Gastroesophageal sphincter (tissue), 4 donors: ENCODE measurements at regions not wholly inside any gene's neighbourhood (a gene's known extent, or its start where the extent isn't known, plus 50 kb on each side); places are given as distances from the start of the nearest gene placed in this dataset.

Experiments
- ATAC-seq: fragments of 150-250 bp; one replicate; pipeline ENCODE4 v1.9.1; 2016; ENCODE audit warnings: mild to moderate bottlenecking, moderate library complexity
- H3K27ac ChIP-seq, 4 donors: fragments of 200-600 bp; sonication (generic) in 3 of 4; 1 replicate in 3 of 4; 2 replicates in 1 of 4; pipeline ENCODE4 v1.5.1; 2016 to 2019
- H3K27me3 ChIP-seq: fragments of 200-600 bp; sonication (generic); one replicate; pipeline ENCODE4 v1.5.1; 2019
- H3K36me3 ChIP-seq, 2 donors: fragments of 200-600 bp; sonication (generic); one replicate each; pipeline ENCODE4 v1.5.1; 2019; ENCODE audit warnings: control low read depth in 1 of 2
- H3K4me1 ChIP-seq, 3 donors: fragments of 200-600 bp; sonication (generic); 1 replicate in 2 of 3; 2 replicates in 1 of 3; pipeline ENCODE4 v1.5.1; 2016 to 2019; ENCODE audit warnings: control low read depth in 2 of 3
- H3K4me3 ChIP-seq, 2 donors: fragments of 200-600 bp; sonication (generic); one replicate each; pipeline ENCODE4 v1.5.1; 2019; ENCODE audit warnings: mild to moderate bottlenecking in 1 of 2, moderate library complexity in 1 of 2
- H3K9me3 ChIP-seq, 3 donors: fragments of 200-600 bp; sonication (generic); one replicate each; pipeline ENCODE4 v1.5.1; 2017 to 2019; ENCODE audit warnings: control low read depth in 2 of 3
- EP300 ChIP-seq: sonication (generic); formaldehyde crosslinking; IDR thresholded peaks from one replicate; pipeline ENCODE4 v1.6.1; 2017; ENCODE audit warnings: antibody characterized with exemption, mild to moderate bottlenecking
- POLR2A ChIP-seq, 2 donors: fragments of 450-650 bp; IDR thresholded peaks; one replicate each; pipeline ENCODE4 v1.6.1; 2017; ENCODE audit warnings: antibody characterized with exemption in 2 of 2, mild to moderate bottlenecking in 2 of 2, moderate library complexity in 1 of 2
- POLR2AphosphoS5 ChIP-seq: sonication (generic); formaldehyde crosslinking; IDR thresholded peaks from one replicate; pipeline ENCODE4 v1.6.1; 2017; ENCODE audit warnings: antibody characterized with exemption
- WGBS, 2 donors: methylation state at CpG; one replicate each; pipeline ENCODE4 v1.1.5; 2018; ENCODE audit warnings: low coverage in 1 of 2; 5-methylcytosine and 5-hydroxymethylcytosine counted together
- TF ChIP-seq, protein P1 (sequence below), 4 experiments: fragments of 200-600 bp in 2 of 4; fragments of 450-650 bp in 2 of 4; sonication (generic) in 1 of 4; IDR thresholded peaks; one replicate each; pipeline ENCODE4 v1.5.1; 2017 to 2019; ENCODE audit warnings: antibody characterized with exemption in 4 of 4, mild to moderate bottlenecking in 2 of 4, moderate library complexity in 2 of 4

DNA sequence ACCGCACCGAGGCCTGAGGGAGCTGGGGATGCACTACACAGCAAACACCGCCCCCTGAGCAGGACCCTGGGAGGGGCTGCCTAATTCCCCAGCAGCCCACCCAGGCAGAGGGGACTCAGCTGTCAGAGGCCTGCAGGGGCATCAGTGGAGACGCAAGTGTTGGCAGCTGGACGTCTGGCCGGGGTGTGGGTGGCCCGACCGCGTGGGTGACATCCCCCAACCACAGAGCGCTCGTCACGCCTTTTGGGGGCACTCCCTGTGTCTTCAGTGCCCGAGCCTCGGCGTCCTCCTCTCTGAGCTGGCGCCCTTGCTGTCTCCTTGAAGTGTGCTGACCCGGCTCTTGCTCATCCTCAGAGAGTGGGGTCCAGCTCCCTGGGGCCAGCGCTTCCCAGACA is 150.2 kb downstream of the BRD1 start:
- H3K27me3 ChIP-seq, result peaks cover 59% of the 10 kb centered on the region
- no CpG with 5 or more reads among the region's 18 CpGs for WGBS, 2 donors
- TF ChIP-seq POLR2AphosphoS5, result no peak
- TF ChIP-seq, protein P1, sequence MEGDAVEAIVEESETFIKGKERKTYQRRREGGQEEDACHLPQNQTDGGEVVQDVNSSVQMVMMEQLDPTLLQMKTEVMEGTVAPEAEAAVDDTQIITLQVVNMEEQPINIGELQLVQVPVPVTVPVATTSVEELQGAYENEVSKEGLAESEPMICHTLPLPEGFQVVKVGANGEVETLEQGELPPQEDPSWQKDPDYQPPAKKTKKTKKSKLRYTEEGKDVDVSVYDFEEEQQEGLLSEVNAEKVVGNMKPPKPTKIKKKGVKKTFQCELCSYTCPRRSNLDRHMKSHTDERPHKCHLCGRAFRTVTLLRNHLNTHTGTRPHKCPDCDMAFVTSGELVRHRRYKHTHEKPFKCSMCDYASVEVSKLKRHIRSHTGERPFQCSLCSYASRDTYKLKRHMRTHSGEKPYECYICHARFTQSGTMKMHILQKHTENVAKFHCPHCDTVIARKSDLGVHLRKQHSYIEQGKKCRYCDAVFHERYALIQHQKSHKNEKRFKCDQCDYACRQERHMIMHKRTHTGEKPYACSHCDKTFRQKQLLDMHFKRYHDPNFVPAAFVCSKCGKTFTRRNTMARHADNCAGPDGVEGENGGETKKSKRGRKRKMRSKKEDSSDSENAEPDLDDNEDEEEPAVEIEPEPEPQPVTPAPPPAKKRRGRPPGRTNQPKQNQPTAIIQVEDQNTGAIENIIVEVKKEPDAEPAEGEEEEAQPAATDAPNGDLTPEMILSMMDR (IDR thresholded peaks at IDR 0.05), result no peak
- no peak for TF ChIP-seq POLR2A (IDR thresholded peaks at IDR 0.05)
- TF ChIP-seq EP300, result no peak

DNA sequence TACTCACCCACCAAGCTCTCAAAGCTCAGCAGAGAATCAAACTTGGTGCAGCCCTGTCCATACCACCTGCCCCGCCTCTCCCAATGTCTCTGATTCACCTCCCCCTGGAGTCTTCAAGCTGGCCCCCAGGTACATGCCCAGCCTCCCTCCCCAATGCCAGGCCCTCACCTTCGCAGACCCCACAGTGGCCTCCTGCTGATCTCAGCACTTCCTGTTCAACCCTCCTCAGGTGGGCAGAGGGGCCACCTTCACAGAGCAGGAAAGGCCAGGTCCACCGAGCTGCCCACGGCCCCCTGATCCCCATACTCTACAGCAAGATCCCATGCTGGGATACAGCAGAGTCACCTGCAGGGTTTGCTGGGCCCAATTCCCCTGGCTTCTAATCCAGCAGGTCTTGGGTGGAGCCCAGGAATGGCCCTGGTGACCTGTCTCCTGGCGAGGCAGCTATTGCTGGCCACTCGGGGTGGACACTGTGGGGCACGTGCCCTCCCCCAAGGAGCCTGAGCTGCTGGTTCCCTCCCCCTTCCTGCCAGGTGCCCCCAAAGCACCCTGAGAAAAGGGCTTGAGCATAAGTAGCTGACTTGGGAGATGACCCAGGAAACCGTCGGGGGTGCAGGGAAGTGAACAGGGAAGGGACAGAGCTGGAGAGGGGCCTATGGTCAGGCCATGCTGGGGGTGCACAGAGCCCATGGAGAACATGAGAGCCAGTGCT is 150.7 kb downstream of the BRD1 start:
- Histone ChIP-seq H3K36me3 (no peaks in the 10 kb centered on the region), H3K4me3 (no peak overlapping the region), H3K9me3 (no peaks in the 10 kb centered on the region), H3K27ac (no peak overlapping the region), H3K4me1 (no peaks in the 10 kb centered on the region), H3K27me3 (peaks cover 62% of the 10 kb centered on the region)
- TF ChIP-seq EP300, result no peak
- no peak for TF ChIP-seq POLR2A (IDR thresholded peaks at IDR 0.05)
- no peak for TF ChIP-seq POLR2AphosphoS5
- TF ChIP-seq, protein P1 (IDR thresholded peaks at IDR 0.05), result no peak
- no peak for ATAC-seq
- 75 to 100% methylated on average over 1 to 2 of the region's 9 CpGs for WGBS, 2 donors

More for the DNA sequence above, 150.2 kb downstream of the BRD1 start:
- Histone ChIP-seq H3K4me1 (no peaks in the 10 kb centered on the region), H3K36me3 (no peaks in the 10 kb centered on the region), H3K4me3 (no peak overlapping the region), H3K9me3 (no peaks in the 10 kb centered on the region), H3K27ac (no peak overlapping the region)
- no peak for ATAC-seq

DNA sequence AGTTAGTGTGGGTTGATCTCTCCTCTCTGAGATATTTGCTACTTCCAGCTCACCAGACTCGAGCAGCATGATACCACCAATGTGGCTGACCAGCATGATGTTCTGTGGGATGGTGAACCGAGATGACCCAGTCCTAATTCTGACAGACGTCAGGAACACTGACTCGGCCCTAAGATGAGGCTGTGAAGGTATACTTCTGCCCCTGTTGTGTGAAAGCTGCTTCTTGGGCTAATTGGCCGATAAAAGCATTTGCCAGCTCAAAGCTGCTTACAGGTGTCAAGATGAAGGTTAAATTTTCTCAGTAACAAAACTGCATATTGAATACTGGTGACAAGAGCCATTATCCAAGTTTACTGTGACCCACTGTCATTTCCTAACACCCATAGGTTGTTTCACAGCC is 151.4 kb downstream of the BRD1 start:
- 65 to 88% methylated on average over 1 to 5 of the region's 5 CpGs for WGBS, 2 donors
- TF ChIP-seq EP300 (no peak), POLR2AphosphoS5 (no peak)
- TF ChIP-seq, protein P1 (IDR thresholded peaks at IDR 0.05), result no peak
- Histone ChIP-seq H3K4me3 (no peak overlapping the region), H3K36me3 (no peaks in the 10 kb centered on the region), H3K27me3 (peaks cover 64% of the 10 kb centered on the region), H3K27ac (no peak overlapping the region), H3K9me3 (no peaks in the 10 kb centered on the region), H3K4me1 (peaks cover 0 to 2% (median 0%) of the 10 kb centered on the region in 3 donors)
- ATAC-seq, result no peak

DNA sequence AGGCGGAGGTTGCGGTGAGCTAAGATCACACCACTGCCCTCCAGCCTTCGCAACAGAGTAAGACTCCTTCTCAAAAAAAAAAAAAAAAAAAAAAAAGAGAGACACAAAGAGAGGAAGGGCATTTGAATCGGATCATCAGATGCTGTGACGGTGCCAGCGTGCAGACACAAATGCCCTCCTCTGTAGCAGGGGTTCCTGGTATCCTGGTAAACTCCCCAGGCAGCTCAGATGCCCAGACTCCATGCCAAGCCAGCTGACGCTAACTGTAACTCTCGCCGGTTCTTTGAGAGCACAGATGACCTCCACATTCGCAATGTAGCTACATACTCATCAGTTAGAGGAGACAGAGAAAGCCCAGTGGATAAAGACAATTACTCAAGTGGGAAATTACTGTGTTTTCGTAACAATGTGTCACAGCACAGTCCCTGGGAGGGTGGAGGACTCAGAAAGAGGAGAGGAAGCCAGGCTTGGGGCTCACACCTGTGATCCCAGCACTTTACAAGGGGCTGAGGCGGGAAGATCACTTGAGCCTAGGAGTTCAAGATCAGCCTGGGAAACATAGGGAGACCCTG is 153.1 kb downstream of the BRD1 start:
- WGBS, 2 donors, result 84% methylated on average over 12 of the region's 12 CpGs; no CpG with 5 or more reads in 1 of the 2 donors
- peaks cover 81% of the 10 kb centered on the region for H3K27me3 ChIP-seq
- no peak overlapping the region for H3K27ac ChIP-seq
- TF ChIP-seq POLR2A (IDR thresholded peaks at IDR 0.05) (no peak), EP300 (no peak), POLR2AphosphoS5 (no peak)
- TF ChIP-seq, protein P1 (IDR thresholded peaks at IDR 0.05), result no peak
- ATAC-seq, result no peak
- H3K9me3 ChIP-seq, result peaks cover 0 to under 1% (median 0%) of the 10 kb centered on the region in 3 donors
- H3K36me3 ChIP-seq, result no peaks in the 10 kb centered on the region
- H3K4me1 ChIP-seq, result peaks cover 0 to 16% (median 5%) of the 10 kb centered on the region in 3 donors
- no peak overlapping the region for H3K4me3 ChIP-seq

DNA sequence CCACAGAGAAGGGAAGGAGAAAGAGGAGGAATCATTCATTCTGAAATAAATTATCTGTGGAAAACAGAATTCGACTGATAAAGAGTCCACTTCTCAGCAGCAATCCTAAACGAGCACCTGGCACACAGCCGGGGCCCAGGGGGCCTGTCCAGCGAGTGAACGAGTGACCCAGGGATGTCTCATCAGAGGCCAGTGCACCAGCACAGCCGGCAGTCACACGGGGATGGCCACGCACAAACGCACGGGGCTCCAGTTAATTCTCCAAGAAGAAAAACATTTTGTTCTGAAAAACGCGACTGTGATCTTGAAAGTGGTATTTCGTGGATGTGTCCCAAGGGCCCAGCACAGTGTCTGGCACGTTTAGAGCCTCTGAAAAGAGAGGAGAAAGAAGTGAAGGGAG is 154.6 kb downstream of the BRD1 start:
- Histone ChIP-seq H3K4me3 (no peak overlapping the region), H3K27ac (no peak overlapping the region), H3K27me3 (peaks cover 86% of the 10 kb centered on the region), H3K4me1 (peaks cover 0 to 16% (median 5%) of the 10 kb centered on the region in 3 donors), H3K36me3 (no peaks in the 10 kb centered on the region), H3K9me3 (peaks cover 0 to 8% (median 0%) of the 10 kb centered on the region in 3 donors)
- 32 to 36% methylated on average over 10 to 11 of the region's 14 CpGs for WGBS, 2 donors
- ATAC-seq, result no peak
- TF ChIP-seq POLR2AphosphoS5, result no peak
- TF ChIP-seq, protein P1 (IDR thresholded peaks at IDR 0.05), result no peak
- TF ChIP-seq POLR2A (IDR thresholded peaks at IDR 0.05), result no peak
- no peak for TF ChIP-seq EP300
